Amniotic epithelial cell (primary cell): ENCODE measurements at regions not wholly inside any gene's neighbourhood (a gene's known extent, or its start where the extent isn't known, plus 50 kb on each side); places are given as distances from the start of the nearest gene placed in this dataset.

Experiments
- DNase-seq: peaks from one replicate; pipeline ENCODE4 v3.0.0-alpha.2; 2010; ENCODE audit warnings: low read depth

- DNase-seq: no peak
These were observed 311.2 kb downstream of the LPIN1 start for GRCh38 chr2:12057436-12058166.

DNA sequence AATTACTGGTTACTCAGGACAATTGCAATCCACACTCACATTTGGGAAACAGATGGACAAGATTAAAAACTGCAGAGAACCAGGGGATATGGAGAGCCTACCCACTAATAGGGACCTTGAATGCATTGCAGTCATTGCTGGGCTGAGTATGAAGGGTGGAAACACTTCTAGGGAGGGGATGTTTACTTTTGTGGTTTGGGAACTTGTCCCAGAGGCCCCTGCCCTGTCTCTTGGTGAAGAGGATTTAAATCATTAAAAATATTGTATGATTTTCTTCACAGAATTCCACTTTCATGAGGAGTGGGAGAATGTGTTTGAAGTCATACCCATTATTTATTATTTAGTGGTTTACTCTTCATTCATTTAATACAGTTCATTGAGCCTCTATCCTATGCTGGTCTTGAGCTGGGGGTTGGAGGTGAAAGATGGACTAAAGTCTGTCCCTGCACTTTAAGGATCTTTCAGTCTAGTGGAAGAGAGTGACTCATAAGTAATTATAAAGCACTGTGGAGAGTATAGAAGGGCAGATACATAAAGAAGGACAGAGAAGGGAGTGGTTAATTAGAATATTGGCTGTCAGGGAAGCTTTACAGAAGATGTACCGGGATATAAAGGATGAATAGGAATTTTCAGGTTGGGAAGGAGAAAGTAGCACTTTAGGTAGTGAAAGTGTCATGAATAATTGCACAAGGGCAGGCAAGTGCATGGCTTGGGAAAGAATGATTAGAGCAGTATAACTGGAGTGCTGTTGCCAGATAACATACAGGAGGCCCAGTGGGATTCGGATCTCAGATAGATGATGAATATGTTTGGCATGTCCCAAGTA lies 313.4 kb downstream of the LPIN1 start:
- peak; percentile 42 for DNase-seq

- DNase-seq: no peak
These were observed 314.5 kb downstream of the LPIN1 start for GRCh38 chr2:12060886-12061285.

- no peak for DNase-seq
These were observed 315.0 kb downstream of the LPIN1 start for GRCh38 chr2:12061286-12062052.

DNA sequence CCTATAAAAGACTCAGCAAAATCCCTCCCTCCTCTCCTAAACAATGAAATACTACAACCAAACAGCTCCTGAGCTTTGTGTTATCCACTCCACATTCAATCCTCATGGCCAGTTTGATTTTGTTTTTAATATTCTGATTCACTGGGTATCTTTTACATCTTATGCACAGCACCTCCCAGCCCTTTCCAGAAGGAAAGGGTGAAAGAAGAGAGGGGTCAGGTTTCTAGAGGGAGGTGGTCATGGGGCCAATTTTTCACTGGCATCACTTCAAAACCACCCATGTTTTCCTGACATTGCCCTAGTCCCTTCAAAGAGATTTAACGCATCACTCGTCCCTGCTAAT lies 315.6 kb downstream of the LPIN1 start:
- no peak for DNase-seq

GRCh38 chr2:12063210-12063609 lies 316.8 kb downstream of the LPIN1 start:
- DNase-seq: no peak

GRCh38 chr2:12064153-12064552 lies 317.7 kb downstream of the LPIN1 start:
- DNase-seq: no peak

- DNase-seq: no peak
These were observed 319.7 kb downstream of the LPIN1 start for GRCh38 chr2:12066116-12066515.

- no peak for DNase-seq
These were observed 320.6 kb downstream of the LPIN1 start for GRCh38 chr2:12066986-12067385.

GRCh38 chr2:12068796-12069538 lies 322.5 kb downstream of the LPIN1 start:
- peak; percentile 12 for DNase-seq

GRCh38 chr2:12070153-12070552 lies 323.7 kb downstream of the LPIN1 start:
- no peak for DNase-seq

DNA sequence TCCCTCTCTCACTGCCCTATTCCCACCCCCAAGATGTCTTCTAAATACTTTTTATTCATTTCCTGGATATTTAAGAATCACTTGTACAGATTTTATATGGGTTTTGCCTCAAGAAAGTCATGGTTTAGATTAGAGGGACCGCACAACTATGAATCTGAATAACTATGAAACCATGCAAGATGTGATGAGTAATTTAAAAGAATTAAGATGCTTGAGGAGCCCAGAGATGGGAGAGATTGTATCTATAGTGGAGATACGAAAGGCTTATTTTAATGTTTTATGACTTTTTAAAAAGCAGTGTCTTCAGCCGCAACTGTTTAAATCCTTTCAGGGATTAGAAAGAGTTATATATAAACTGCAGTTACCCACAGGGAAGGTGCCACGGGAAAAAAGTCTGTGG lies 324.1 kb downstream of the LPIN1 start:
- DNase-seq: peak; percentile 55

- no peak for DNase-seq
These were observed 324.9 kb downstream of the LPIN1 start for GRCh38 chr2:12071318-12071717.

DNA sequence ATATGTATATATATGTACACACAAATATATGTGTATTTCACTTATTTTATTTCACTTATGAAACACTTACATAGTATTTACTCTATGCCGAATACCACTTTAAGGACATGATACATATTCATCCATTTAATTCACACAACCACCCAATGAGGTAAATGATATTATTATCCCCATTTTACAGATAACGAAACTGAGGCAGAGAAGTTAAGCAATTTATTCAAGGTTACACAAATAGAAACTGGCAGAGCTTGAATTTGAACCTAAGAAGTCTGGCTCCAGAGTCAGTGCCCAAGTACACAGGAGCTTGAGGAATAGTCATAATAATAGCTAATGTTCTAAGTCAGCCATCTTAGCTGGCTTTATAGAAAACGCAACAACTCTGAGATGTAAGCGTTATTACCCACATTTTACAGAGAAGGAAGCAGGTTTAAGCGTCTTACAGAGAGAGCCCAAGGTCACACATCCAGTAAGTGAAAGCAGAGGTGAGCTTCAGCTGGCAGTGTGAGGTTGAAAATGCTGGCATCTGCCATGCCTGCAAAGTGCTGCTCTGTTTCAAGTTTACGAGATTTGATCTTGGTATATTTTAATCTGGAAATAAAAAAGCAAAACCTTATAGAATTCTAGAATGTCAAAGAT lies 326.9 kb downstream of the LPIN1 start:
- no peak for DNase-seq

- no peak for DNase-seq
These were observed 327.9 kb downstream of the LPIN1 start for GRCh38 chr2:12074126-12074844.

GRCh38 chr2:12074845-12075217 lies 328.4 kb downstream of the LPIN1 start:
- DNase-seq: no peak

- DNase-seq: no peak
These were observed 329.2 kb downstream of the LPIN1 start for GRCh38 chr2:12075603-12076002.

GRCh38 chr2:12076810-12077209 lies 330.4 kb downstream of the LPIN1 start:
- DNase-seq: peak; percentile 31

GRCh38 chr2:12080360-12080759 lies 333.9 kb downstream of the LPIN1 start:
- DNase-seq: no peak

DNA sequence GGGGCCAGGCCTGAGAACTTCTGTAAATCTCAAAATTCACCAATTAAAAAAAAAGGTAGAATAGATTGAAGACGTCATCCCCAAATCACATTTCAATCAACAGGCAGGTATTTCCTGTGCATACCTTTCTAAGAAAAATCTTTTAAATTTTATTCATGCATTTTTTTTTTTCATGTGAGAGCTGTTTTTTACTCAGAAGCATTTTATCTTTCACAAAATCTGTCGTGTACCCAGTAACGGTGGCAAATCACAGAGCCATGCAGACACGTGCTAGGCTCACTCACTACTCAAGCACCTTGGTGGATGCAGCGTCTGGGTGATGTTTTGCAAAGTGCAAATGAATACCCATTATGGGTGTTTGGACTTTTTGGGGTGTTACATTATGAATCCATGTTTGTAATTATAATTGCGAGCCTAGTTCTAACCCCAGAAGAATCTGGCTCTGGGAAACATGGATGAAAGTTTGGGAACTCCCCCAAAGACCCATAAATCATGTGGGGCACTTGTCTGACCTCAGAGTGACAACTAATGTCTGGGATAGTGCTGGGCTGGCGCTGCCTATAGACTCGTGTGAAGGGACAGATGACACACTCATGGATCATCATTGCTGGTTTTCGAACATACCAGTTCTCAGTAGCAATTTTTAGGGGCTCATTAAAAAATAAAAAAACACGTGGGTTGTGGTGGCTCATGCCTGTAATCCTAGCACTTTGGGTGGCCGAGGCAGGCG lies 335.2 kb downstream of the LPIN1 start:
- DNase-seq: no peak
